Osteocyte (in vitro differentiated cells): ENCODE measurements at regions not wholly inside any gene's neighbourhood (a gene's known extent, or its start where the extent isn't known, plus 50 kb on each side); places are given as distances from the start of the nearest gene placed in this dataset.
"Not testable (repeated sequence)": the region's sequence is repeated elsewhere in the genome, so short reads cannot be mapped to it uniquely, and the experiment has no call there.

Experiments used
- DNase-seq: peaks from one replicate; pipeline ENCODE4 v3.0.0; 2021; ENCODE audit warnings: mixed read lengths; ENCODE audit not compliant: unreplicated experiment; ENCODE audit errors: extremely low spot score
- H3K27ac Mint-ChIP-seq: one replicate; pipeline ENCODE4 v1.8.0; 2021; ENCODE audit warnings: mild to moderate bottlenecking, mixed read lengths; ENCODE audit not compliant: unreplicated experiment
- H3K27me3 Mint-ChIP-seq: one replicate; pipeline ENCODE4 v1.8.0; 2021; ENCODE audit warnings: mixed read lengths; ENCODE audit not compliant: unreplicated experiment
- H3K36me3 Mint-ChIP-seq: one replicate; pipeline ENCODE4 v1.8.0; 2021; ENCODE audit warnings: mixed read lengths; ENCODE audit not compliant: unreplicated experiment
- H3K4me1 Mint-ChIP-seq: one replicate; pipeline ENCODE4 v1.8.0; 2021; ENCODE audit warnings: mixed read lengths; ENCODE audit not compliant: unreplicated experiment
- H3K4me3 Mint-ChIP-seq: one replicate; pipeline ENCODE4 v1.8.0; 2021; ENCODE audit warnings: mild to moderate bottlenecking, moderate library complexity, mixed read lengths; ENCODE audit not compliant: unreplicated experiment
- H3K9me3 Mint-ChIP-seq: one replicate; pipeline ENCODE4 v1.8.0; 2021; ENCODE audit warnings: mixed read lengths; ENCODE audit not compliant: unreplicated experiment
- CTCF ChIP-seq: fragments of 200-600 bp; sonication (generic); IDR thresholded peaks from 2 replicates; pipeline ENCODE4 v1.5.0; 2021; ENCODE audit warnings: antibody characterized with exemption, mild to moderate bottlenecking, moderate library complexity

DNA sequence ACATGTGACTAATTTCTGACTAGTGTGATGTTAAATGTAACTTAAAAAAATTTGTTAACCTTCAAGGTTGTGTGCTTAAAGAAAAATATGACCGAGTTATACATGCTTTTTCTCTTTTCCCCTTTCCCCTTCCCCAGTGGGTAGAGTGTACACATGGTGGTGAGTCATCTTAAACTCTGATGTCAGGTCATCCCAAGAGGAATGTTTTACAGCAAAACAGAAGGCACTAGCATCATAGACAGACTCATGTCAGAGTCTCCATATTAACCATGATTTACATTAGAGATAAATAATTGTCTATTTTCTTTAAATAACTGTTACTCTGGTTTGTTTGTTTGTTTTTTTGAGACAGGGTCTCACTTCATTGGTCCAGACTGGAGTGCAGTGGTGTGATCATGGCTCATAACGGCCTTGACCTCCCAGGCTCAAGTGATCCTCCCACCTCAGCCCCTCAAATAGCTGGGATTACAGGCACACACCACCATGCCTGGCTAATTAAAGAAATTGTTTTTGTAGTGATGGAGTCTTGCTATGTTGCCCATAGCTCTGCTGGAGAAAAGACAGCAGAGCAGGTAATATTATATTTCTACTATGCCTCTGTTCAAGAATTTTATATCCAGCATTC is 160.4 kb upstream of the PCDH9 start:
- Mint-ChIP-seq H3K27ac (no peak overlapping the region), H3K4me3 (no peak overlapping the region), H3K27me3 (no peaks in the 10 kb centered on the region), H3K36me3 (no peaks in the 10 kb centered on the region), H3K4me1 (peaks cover 9% of the 10 kb centered on the region), H3K9me3 (peaks cover 14% of the 10 kb centered on the region)
- no peak for TF ChIP-seq CTCF
- no peak for DNase-seq

GRCh38 chr13:67389171-67389570 is 159.0 kb upstream of the PCDH9 start:
- peaks cover 9% of the 10 kb centered on the region for H3K4me1 Mint-ChIP-seq
- DNase-seq: no peak
- H3K36me3 Mint-ChIP-seq: no peaks in the 10 kb centered on the region
- no peak overlapping the region for H3K4me3 Mint-ChIP-seq
- TF ChIP-seq CTCF: no peak
- H3K27me3 Mint-ChIP-seq: no peaks in the 10 kb centered on the region
- H3K9me3 Mint-ChIP-seq: peaks cover 14% of the 10 kb centered on the region
- H3K27ac Mint-ChIP-seq: no peak overlapping the region

- DNase-seq, H3K27me3 Mint-ChIP-seq, H3K27ac Mint-ChIP-seq, H3K4me1 Mint-ChIP-seq, H3K36me3 Mint-ChIP-seq, H3K4me3 Mint-ChIP-seq: not testable (repeated sequence)
- H3K9me3 Mint-ChIP-seq: peaks cover 14% of the 10 kb centered on the region
These were observed 153.1 kb upstream of the PCDH9 start for GRCh38 chr13:67383109-67383757.

GRCh38 chr13:67377919-67378318 is 147.8 kb upstream of the PCDH9 start:
- no peak for DNase-seq
- TF ChIP-seq CTCF: no peak

DNA sequence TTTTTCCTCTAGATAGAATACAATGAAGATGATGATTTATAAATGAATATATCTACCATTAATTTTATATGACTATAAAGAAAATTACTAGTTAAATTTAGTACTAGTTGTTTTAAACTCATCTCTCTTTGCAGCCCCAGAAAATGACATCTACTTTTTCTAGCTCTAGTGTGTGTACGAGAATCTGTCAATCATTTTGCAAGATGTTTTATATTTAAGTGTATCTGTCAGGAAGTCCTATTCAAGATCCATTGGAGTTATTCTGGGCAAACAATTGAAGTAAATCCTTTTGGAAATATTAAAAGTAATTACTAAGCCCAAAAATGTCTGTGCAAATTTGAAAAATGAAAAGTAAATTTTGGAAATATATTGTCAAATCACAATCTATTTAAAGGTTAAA is 144.3 kb upstream of the PCDH9 start:
- Mint-ChIP-seq H3K27me3 (no peaks in the 10 kb centered on the region), H3K4me1 (peaks cover 28% of the 10 kb centered on the region), H3K27ac (no peak overlapping the region), H3K36me3 (no peaks in the 10 kb centered on the region), H3K4me3 (no peak overlapping the region), H3K9me3 (no peaks in the 10 kb centered on the region)
- no peak for DNase-seq
- TF ChIP-seq CTCF: no peak

More at GRCh38 chr13:67377919-67378318, 147.8 kb upstream of the PCDH9 start:
- no peak overlapping the region for H3K27ac Mint-ChIP-seq
- H3K4me3 Mint-ChIP-seq: no peak overlapping the region
- H3K36me3 Mint-ChIP-seq: no peaks in the 10 kb centered on the region
- H3K27me3 Mint-ChIP-seq: no peaks in the 10 kb centered on the region
- no peaks in the 10 kb centered on the region for H3K9me3 Mint-ChIP-seq
- peaks cover 4% of the 10 kb centered on the region for H3K4me1 Mint-ChIP-seq
